H1 (cell line): ENCODE measurements at regions not wholly inside any gene's neighbourhood (a gene's known extent, or its start where the extent isn't known, plus 50 kb on each side); places are given as distances from the start of the nearest gene placed in this dataset.

Experiments used
- CTCF ChIA-PET: fragments of 300-600 bp; sonication (Branson Sonifier 250); formaldehyde crosslinking; loops from one replicate; lab custom pipeline; 2021; ENCODE audit not compliant: partially characterized antibody; lab: Charles Lee
- POLR2A ChIA-PET: fragments of 300-600 bp; sonication (Branson Sonifier 250); formaldehyde crosslinking; loops from one replicate; lab custom pipeline; 2021; ENCODE audit warnings: inconsistent platforms; ENCODE audit not compliant: partially characterized antibody; lab: Charles Lee
- DNase-seq, 2 experiments: peaks; one replicate each; pipeline versions ENCODE4 v3.0.0 to v3.0.0-alpha.2; 2010 to 2022; ENCODE audit warnings: low spot score in 2 of 2, low read depth in 1 of 2, mixed read lengths in 1 of 2
- FAIRE-seq: peaks from 2 replicates; lab custom pipeline; 2011; peaks lifted over from hg19 to GRCh38; lab: Jason Lieb, UNC
- H2AFZ ChIP-seq: 2 replicates; pipeline ENCODE4 v1.8.1; 2012; ENCODE audit warnings: low read length, inconsistent platforms
- H2AK5ac ChIP-seq: 2 replicates; pipeline ENCODE4 v1.6.1; 2013; ENCODE audit warnings: low read depth, low read length
- H2BK120ac ChIP-seq: replicated peaks from 2 replicates; pipeline ENCODE3; 2013; ENCODE audit warnings: low read depth, low read length, inconsistent platforms
- H2BK12ac ChIP-seq: 2 replicates; pipeline ENCODE4 v1.6.1; 2013; ENCODE audit warnings: low read depth, low read length
- H2BK15ac ChIP-seq: 2 replicates; pipeline ENCODE4 v1.6.1; 2013; ENCODE audit warnings: low read length
- H2BK20ac ChIP-seq: 2 replicates; pipeline ENCODE4 v1.6.1; 2013; ENCODE audit warnings: low read length
- H2BK5ac ChIP-seq: 2 replicates; pipeline ENCODE4 v1.6.1; 2013; ENCODE audit warnings: low read depth, low read length
- H3K14ac ChIP-seq: 2 replicates; pipeline ENCODE4 v1.6.1; 2013; ENCODE audit warnings: inconsistent platforms; ENCODE audit not compliant: insufficient read length
- H3K18ac ChIP-seq: 2 replicates; pipeline ENCODE4 v1.6.1; 2013; ENCODE audit warnings: low read length; ENCODE audit errors: extremely low read depth
- H3K23ac ChIP-seq: 2 replicates; pipeline ENCODE4 v1.6.1; 2013; ENCODE audit warnings: inconsistent platforms; ENCODE audit not compliant: insufficient read length
- H3K23me2 ChIP-seq: 2 replicates; pipeline ENCODE4 v1.6.1; 2013; ENCODE audit warnings: low read depth, low read length
- H3K27ac ChIP-seq: 2 replicates; pipeline ENCODE4 v1.6.1; 2011; ENCODE audit warnings: low read depth, low read length, inconsistent platforms
- H3K27me3 ChIP-seq, 4 experiments: replicated peaks in 1 of 4; 1 replicate in 1 of 4; 2 replicates in 3 of 4; pipeline versions ENCODE4 v1.6.1 to v1.8.1; 2011 to 2013; ENCODE audit warnings: low read length in 3 of 4, mild to moderate bottlenecking in 3 of 4, inconsistent platforms in 2 of 4, mixed read lengths in 2 of 4, moderate library complexity in 1 of 4; ENCODE audit not compliant: control insufficient read depth in 3 of 4, insufficient read depth in 3 of 4; ENCODE audit errors: extremely low read depth in 1 of 4
- H3K36me3 ChIP-seq, 4 experiments: 2 replicates each; pipeline versions ENCODE4 v1.6.1 to v1.8.1; 2011 to 2013; ENCODE audit warnings: mild to moderate bottlenecking in 4 of 4, low read length in 3 of 4, moderate library complexity in 2 of 4, control low read depth in 1 of 4, inconsistent platforms in 1 of 4; ENCODE audit not compliant: insufficient read depth in 4 of 4, control insufficient read depth in 2 of 4
- H3K4ac ChIP-seq: replicated peaks from 2 replicates; pipeline ENCODE3; 2013; ENCODE audit warnings: low read length, low read depth, mixed read lengths, inconsistent platforms; ENCODE audit not compliant: insufficient read length
- H3K4me1 ChIP-seq, 4 experiments: replicated peaks in 1 of 4; 1 replicate in 1 of 4; 2 replicates in 3 of 4; pipeline versions ENCODE4 v1.6.1 to v1.8.1; 2011 to 2013; ENCODE audit warnings: low read length in 3 of 4, inconsistent platforms in 2 of 4, mixed read lengths in 1 of 4; ENCODE audit not compliant: insufficient read depth in 4 of 4, control insufficient read depth in 3 of 4
- H3K4me2 ChIP-seq, 2 experiments: 2 replicates each; pipeline versions ENCODE4 v1.6.1 to v1.8.1; 2011 to 2013; ENCODE audit warnings: low read depth in 2 of 2, low read length in 2 of 2, control low read depth in 1 of 2, inconsistent platforms in 1 of 2, mild to moderate bottlenecking in 1 of 2; ENCODE audit not compliant: insufficient read depth in 1 of 2
- H3K4me3 ChIP-seq, 4 experiments: fragments of 200-600, 300-600 bp in 1 of 4; sonication (generic), shearing (Covaris generic), sonication (Bioruptor Twin) in 1 of 4; 2 replicates each; pipeline versions ENCODE4 v1.5.1 to v1.8.1; 2011 to 2016; ENCODE audit warnings: low read length in 4 of 4, low read depth in 3 of 4, control low read depth in 2 of 4, inconsistent platforms in 2 of 4, mild to moderate bottlenecking in 2 of 4, mixed read lengths in 1 of 4, moderate library complexity in 1 of 4; ENCODE audit not compliant: insufficient read depth in 2 of 4; ENCODE audit errors: extremely low read depth in 1 of 4
- H3K56ac ChIP-seq: replicated peaks from 2 replicates; pipeline ENCODE3; 2013; ENCODE audit warnings: low read depth, mild to moderate bottlenecking, mixed read lengths, low read length, inconsistent platforms; ENCODE audit not compliant: insufficient read length
- H3K79me1 ChIP-seq: 2 replicates; pipeline ENCODE4 v1.6.1; 2013; ENCODE audit warnings: low read depth, low read length, control low read depth
- H3K79me2 ChIP-seq, 2 experiments: 2 replicates each; pipeline versions ENCODE4 v1.6.1 to v1.8.1; 2012 to 2013; ENCODE audit warnings: low read length in 2 of 2, mild to moderate bottlenecking in 2 of 2, inconsistent platforms in 1 of 2; ENCODE audit not compliant: insufficient read depth in 2 of 2, control insufficient read depth in 1 of 2
- H3K9ac ChIP-seq, 4 experiments: replicated peaks in 1 of 4; 1 replicate in 1 of 4; 2 replicates in 3 of 4; pipeline versions ENCODE4 v1.6.1 to v1.8.1; 2011 to 2013; ENCODE audit warnings: low read depth in 3 of 4, low read length in 3 of 4, control low read depth in 2 of 4, mild to moderate bottlenecking in 2 of 4, moderate library complexity in 2 of 4, inconsistent platforms in 1 of 4; ENCODE audit errors: extremely low read depth in 1 of 4
- H3K9me3 ChIP-seq, 2 experiments: 2 replicates each; pipeline versions ENCODE4 v1.6.1 to v1.8.1; 2012 to 2013; ENCODE audit warnings: mild to moderate bottlenecking in 2 of 2, moderate library complexity in 2 of 2, control low read depth in 1 of 2, inconsistent platforms in 1 of 2, low read depth in 1 of 2, low read length in 1 of 2, mixed read lengths in 1 of 2; ENCODE audit not compliant: insufficient read depth in 2 of 2
- H4K20me1 ChIP-seq, 2 experiments: replicated peaks in 1 of 2; 2 replicates each; pipeline versions ENCODE3 to v1.8.1; 2011 to 2013; ENCODE audit warnings: inconsistent platforms in 2 of 2, low read length in 2 of 2, mild to moderate bottlenecking in 1 of 2; ENCODE audit not compliant: insufficient read depth in 2 of 2, control insufficient read depth in 1 of 2
- H4K5ac ChIP-seq: 2 replicates; pipeline ENCODE4 v1.6.1; 2013; ENCODE audit warnings: low read length, low read depth, mixed read lengths, inconsistent platforms; ENCODE audit not compliant: insufficient read length
- H4K8ac ChIP-seq: 2 replicates; pipeline ENCODE4 v1.8.0; 2013; ENCODE audit warnings: mild to moderate bottlenecking, moderate library complexity, low read length, inconsistent platforms; ENCODE audit not compliant: insufficient read depth; ENCODE audit errors: extremely low read depth
- H4K91ac ChIP-seq: replicated peaks from 2 replicates; pipeline ENCODE3; 2013; ENCODE audit warnings: low read length, mixed read lengths, inconsistent platforms; ENCODE audit not compliant: insufficient read length
- CBX5 ChIP-seq: fragments of 300-800, 300-1000 bp; sonication (generic); IDR thresholded peaks from 2 replicates; pipeline ENCODE4 v1.7.1; 2016; ENCODE audit warnings: antibody characterized with exemption, low read length, low read depth
- CTCF ChIP-seq, 3 experiments: IDR thresholded peaks; 1 replicate in 2 of 3; 2 replicates in 1 of 3; pipeline versions ENCODE4 v1.5.1 to v1.6.1; 2011; ENCODE audit warnings: low read length in 3 of 3, mild to moderate bottlenecking in 3 of 3, inconsistent platforms in 2 of 3, low read depth in 1 of 3, moderate library complexity in 1 of 3; ENCODE audit not compliant: insufficient read depth in 1 of 3; ENCODE audit errors: control extremely low read depth in 1 of 3
- E2F6 ChIP-seq: IDR thresholded peaks from 2 replicates; pipeline ENCODE4 v1.6.1; 2012; ENCODE audit warnings: inconsistent platforms
- EZH2 ChIP-seq: fragments of 200-600 bp; sonication (generic); IDR thresholded peaks from 2 replicates; pipeline ENCODE4 v1.7.1; 2012; ENCODE audit warnings: low read depth, mild to moderate bottlenecking, moderate library complexity, low read length, inconsistent platforms; ENCODE audit not compliant: severe bottlenecking
- GABPA ChIP-seq: IDR thresholded peaks from 2 replicates; pipeline ENCODE4 v1.6.1; 2011; ENCODE audit warnings: mild to moderate bottlenecking, low read length, moderate library complexity, borderline replicate concordance; ENCODE audit not compliant: insufficient read depth
- GTF2F1 ChIP-seq: IDR thresholded peaks from 2 replicates; pipeline ENCODE4 v1.6.1; 2012; ENCODE audit warnings: low read depth, low read length, improper control_type of control experiment, borderline replicate concordance
- PHF8 ChIP-seq: fragments of 200-600 bp; sonication (generic); conservative IDR thresholded peaks from 2 replicates; pipeline ENCODE4 v1.7.1; 2012; ENCODE audit warnings: low read depth, mild to moderate bottlenecking, inconsistent platforms, low read length, moderate library complexity
- RBBP5 ChIP-seq: IDR thresholded peaks from 2 replicates; pipeline ENCODE4 v1.7.1; 2012; ENCODE audit warnings: low read depth, mild to moderate bottlenecking, inconsistent platforms, low read length, moderate library complexity, borderline replicate concordance
- WGBS, 2 experiments: shearing (Covaris generic) in 1 of 2; methylation state at CpG; one replicate each; pipeline versions ENCODE4 v1.1.6 to v1.1.7; 2013 to 2015; ENCODE audit warnings: low lambda C conversion rate in 2 of 2, mixed read lengths in 2 of 2, inconsistent platforms in 1 of 2, low coverage in 1 of 2, missing lambda C conversion rate in 1 of 2; ENCODE audit not compliant: insufficient replicate concordance in 2 of 2, insufficient coverage in 1 of 2, insufficient read length in 1 of 2; ENCODE audit errors: extremely low coverage in 1 of 2, missing lambda C conversion rate in 1 of 2; 5-methylcytosine and 5-hydroxymethylcytosine counted together

GRCh38 chr14:71317385-71318096 is 410.3 kb downstream of the PCNX1 start:
- no peaks in the 10 kb centered on the region for H3K36me3 ChIP-seq
- H3K4me3 ChIP-seq, result no peak overlapping the region
- no peak overlapping the region for H3K4ac ChIP-seq
- H3K9ac ChIP-seq, result no peak overlapping the region
- ChIA-PET CTCF (interaction anchor here (1.1 kb wide), 1 partner anchor 436 kb away, joined by 3 read pairs; no protein-coding TSS in a partner anchor), POLR2A (no interaction called here)
- WGBS, 2 experiments, result 86% methylated on average over 4 of the region's 4 CpGs; no CpG with 5 or more reads in 1 of the 2 experiments
- no peaks in the 10 kb centered on the region for H3K9me3 ChIP-seq
- TF ChIP-seq EZH2 (no peak), CBX5 (no peak), RBBP5 (no peak), PHF8 (no peak), E2F6 (no peak), GABPA (no peak), CTCF (IDR thresholded peaks at IDR 0.05; ENCODE audit: control extremely low read depth in 1 of 3, insufficient read depth in 1 of 3, low read depth in 1 of 3, low read length in 3 of 3) (no peak), GTF2F1 (no peak)
- H3K4me2 ChIP-seq, result no peak overlapping the region
- no peak overlapping the region for H2BK120ac ChIP-seq
- no peak overlapping the region for H3K27ac ChIP-seq
- H3K14ac ChIP-seq, result no peak overlapping the region
- H4K8ac ChIP-seq, result no peak overlapping the region
- H4K91ac ChIP-seq, result no peak overlapping the region
- no peak overlapping the region for H3K23ac ChIP-seq
- no peaks in the 10 kb centered on the region; a peak in 1 of 7 replicates for H3K27me3 ChIP-seq
- H2BK20ac ChIP-seq, result no peak overlapping the region
- H4K20me1 ChIP-seq, result peaks cover 0 to 2% of the 10 kb centered on the region in 2 experiments
- no peaks in the 10 kb centered on the region for H3K79me1 ChIP-seq
- H2BK5ac ChIP-seq, result no peak overlapping the region
- H2BK15ac ChIP-seq, result no peak overlapping the region; the same call in 1 of the 2 replicates
- peaks cover 0 to 12% of the 10 kb centered on the region in 2 experiments; a peak in 2 of 4 replicates for H3K79me2 ChIP-seq
- H4K5ac ChIP-seq, result no peak overlapping the region
- DNase-seq (no peak), FAIRE-seq (no peak)
- no peak overlapping the region for H2AK5ac ChIP-seq
- H3K4me1 ChIP-seq, result peaks cover 0 to 2% (median 0%) of the 10 kb centered on the region in 4 experiments; a peak in 2 of 7 replicates
- no peak overlapping the region for H3K56ac ChIP-seq
- peaks cover 3% of the 10 kb centered on the region; the same call in 1 of the 2 replicates for H3K23me2 ChIP-seq
- no peak overlapping the region for H2AFZ ChIP-seq
- no peak overlapping the region for H2BK12ac ChIP-seq
- H3K18ac ChIP-seq, result no peak overlapping the region
